ENCODE measurements at regions not wholly inside any gene's neighbourhood (a gene's known extent, or its start where the extent isn't known, plus 50 kb on each side); places are given as distances from the start of the nearest gene placed in this dataset.

DNA sequence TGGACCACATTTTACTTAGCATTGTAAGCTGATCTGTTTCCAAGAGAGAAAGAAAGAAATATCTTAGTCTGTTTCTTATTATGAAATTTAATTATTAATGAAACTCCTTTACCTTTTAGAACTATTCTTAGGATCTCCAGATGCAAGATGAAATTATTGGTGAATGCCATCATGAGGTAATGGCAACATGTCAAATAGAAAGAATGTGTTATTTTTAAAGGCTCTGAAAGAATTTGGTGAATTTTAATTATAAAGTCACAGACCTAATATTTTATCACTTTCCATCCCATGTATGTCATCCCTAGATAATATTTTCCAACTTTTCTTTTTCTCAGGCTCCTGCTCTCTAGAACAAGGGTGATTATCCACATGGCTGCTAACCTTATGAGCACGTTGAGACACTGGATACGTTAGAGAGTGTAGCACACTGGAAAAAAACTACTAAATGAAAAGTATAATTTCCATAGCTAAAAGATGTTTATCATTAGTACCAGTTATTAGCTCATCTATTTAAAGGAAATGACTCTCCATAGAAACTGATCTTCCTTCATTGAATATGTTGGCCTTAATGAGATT, 95.2 kb upstream of the SCG2 start:
- TF ChIP-seq POLR2AphosphoS5 (IDR thresholded peaks at IDR 0.05): no peak
- TF ChIP-seq, protein P1, sequence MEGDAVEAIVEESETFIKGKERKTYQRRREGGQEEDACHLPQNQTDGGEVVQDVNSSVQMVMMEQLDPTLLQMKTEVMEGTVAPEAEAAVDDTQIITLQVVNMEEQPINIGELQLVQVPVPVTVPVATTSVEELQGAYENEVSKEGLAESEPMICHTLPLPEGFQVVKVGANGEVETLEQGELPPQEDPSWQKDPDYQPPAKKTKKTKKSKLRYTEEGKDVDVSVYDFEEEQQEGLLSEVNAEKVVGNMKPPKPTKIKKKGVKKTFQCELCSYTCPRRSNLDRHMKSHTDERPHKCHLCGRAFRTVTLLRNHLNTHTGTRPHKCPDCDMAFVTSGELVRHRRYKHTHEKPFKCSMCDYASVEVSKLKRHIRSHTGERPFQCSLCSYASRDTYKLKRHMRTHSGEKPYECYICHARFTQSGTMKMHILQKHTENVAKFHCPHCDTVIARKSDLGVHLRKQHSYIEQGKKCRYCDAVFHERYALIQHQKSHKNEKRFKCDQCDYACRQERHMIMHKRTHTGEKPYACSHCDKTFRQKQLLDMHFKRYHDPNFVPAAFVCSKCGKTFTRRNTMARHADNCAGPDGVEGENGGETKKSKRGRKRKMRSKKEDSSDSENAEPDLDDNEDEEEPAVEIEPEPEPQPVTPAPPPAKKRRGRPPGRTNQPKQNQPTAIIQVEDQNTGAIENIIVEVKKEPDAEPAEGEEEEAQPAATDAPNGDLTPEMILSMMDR (IDR thresholded peaks at IDR 0.05): no peak
- no peak for TF ChIP-seq POLR2A (IDR thresholded peaks at IDR 0.05)
- TF ChIP-seq EP300 (IDR thresholded peaks at IDR 0.05): no peak
